ENCODE measurements at regions not wholly inside any gene's neighbourhood (a gene's known extent, or its start where the extent isn't known, plus 50 kb on each side); places are given as distances from the start of the nearest gene placed in this dataset.

DNA sequence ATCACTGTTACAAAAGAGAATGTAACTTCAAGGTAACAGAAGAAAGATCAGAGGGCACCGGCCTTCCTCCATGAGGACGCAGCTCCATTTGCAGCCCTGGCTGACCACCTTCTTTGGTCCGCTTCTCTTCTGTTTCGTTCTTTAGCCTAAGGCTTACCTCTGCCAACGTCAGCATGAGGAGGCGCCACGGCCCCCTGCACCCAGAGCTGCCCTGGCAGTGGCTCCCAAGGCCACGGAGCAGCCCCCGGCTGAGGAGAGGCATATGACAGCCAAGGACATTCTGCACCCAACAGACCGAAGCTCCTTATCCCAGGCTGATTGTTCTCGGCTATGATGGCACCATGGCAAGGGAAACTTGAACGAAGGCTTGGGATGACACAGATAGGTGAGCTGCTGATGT is 250.3 kb downstream of the TOMM20 start:
- TF ChIP-seq, protein P1, sequence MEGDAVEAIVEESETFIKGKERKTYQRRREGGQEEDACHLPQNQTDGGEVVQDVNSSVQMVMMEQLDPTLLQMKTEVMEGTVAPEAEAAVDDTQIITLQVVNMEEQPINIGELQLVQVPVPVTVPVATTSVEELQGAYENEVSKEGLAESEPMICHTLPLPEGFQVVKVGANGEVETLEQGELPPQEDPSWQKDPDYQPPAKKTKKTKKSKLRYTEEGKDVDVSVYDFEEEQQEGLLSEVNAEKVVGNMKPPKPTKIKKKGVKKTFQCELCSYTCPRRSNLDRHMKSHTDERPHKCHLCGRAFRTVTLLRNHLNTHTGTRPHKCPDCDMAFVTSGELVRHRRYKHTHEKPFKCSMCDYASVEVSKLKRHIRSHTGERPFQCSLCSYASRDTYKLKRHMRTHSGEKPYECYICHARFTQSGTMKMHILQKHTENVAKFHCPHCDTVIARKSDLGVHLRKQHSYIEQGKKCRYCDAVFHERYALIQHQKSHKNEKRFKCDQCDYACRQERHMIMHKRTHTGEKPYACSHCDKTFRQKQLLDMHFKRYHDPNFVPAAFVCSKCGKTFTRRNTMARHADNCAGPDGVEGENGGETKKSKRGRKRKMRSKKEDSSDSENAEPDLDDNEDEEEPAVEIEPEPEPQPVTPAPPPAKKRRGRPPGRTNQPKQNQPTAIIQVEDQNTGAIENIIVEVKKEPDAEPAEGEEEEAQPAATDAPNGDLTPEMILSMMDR (IDR thresholded peaks at IDR 0.05), result no peak
- H3K27ac ChIP-seq, result no peak overlapping the region
- no peak overlapping the region for H3K4me3 ChIP-seq
- no peak for DNase-seq (ENCODE audit: low spot score)

DNA sequence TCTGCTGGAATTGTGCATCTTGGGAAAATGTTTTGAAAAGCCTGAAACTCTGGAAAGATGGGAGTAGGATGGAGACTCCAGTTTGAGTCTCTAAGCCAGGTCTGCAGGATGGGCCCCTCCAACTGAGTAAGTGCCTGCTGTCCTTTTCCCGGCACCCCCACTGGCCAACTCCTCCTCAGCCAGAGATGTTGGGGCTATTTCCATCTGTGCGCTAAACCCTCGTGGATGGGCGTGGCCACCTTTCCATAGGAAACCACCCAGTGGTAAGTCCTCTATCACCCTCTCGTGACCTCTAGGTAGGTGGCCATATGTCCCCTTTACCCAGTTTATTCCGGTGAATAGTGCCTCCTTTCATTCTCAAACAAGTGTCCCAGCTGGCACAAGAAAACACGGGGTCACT is 250.9 kb downstream of the TOMM20 start:
- DNase-seq (ENCODE audit: low spot score), result no peak
- Histone ChIP-seq H3K27ac (no peak overlapping the region), H3K4me3 (no peak overlapping the region)
- TF ChIP-seq, protein P1 (IDR thresholded peaks at IDR 0.05), result no peak

DNA sequence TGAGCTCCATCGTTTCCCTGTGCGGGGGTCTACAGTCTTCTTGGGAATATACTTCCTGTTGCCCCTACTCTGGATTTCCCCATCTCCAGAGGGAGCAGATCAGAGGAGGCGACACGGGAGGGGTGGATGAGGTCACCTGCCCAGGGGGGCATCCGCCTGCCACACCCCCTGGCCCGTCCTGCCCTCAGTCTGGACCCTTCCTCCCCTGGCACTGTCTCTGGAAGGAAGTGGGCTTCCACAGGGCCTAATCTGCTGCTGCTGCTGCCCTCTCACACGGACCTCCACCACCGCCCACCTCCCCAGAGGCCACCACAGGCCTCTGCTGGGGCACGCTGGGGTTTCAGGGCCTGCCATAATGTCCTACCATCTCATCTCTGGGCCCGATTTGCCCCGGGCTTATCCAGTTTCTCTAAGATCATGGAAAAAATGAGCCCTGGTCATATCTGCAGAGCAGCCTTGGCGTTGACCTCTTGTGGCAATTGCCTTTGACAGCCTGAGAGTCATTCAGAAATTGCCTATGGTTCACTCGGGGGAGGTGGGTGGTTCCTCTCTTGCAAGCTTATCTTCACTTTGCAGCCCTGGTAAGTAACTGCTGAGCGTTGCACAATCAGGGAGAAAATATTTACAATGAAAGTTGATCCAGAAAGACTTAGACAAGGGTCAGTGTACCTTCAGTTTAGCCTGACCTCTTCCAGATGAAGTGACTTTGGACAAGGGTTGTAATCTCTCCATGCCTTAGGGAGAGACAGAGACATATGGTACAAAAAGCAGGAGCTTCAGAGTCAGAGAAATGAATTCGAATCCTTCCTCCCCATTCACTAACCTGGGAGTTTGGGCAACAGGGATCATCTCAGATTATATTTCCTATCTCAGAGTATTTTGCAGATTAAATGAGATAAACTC is 252.4 kb downstream of the TOMM20 start:
- TF ChIP-seq, protein P1 (IDR thresholded peaks at IDR 0.05), result no peak
- DNase-seq (ENCODE audit: low spot score), result no peak
- Histone ChIP-seq H3K4me3 (no peak overlapping the region), H3K27ac (peak overlapping the region in 1 of 2 donors; percentile 13)

DNA sequence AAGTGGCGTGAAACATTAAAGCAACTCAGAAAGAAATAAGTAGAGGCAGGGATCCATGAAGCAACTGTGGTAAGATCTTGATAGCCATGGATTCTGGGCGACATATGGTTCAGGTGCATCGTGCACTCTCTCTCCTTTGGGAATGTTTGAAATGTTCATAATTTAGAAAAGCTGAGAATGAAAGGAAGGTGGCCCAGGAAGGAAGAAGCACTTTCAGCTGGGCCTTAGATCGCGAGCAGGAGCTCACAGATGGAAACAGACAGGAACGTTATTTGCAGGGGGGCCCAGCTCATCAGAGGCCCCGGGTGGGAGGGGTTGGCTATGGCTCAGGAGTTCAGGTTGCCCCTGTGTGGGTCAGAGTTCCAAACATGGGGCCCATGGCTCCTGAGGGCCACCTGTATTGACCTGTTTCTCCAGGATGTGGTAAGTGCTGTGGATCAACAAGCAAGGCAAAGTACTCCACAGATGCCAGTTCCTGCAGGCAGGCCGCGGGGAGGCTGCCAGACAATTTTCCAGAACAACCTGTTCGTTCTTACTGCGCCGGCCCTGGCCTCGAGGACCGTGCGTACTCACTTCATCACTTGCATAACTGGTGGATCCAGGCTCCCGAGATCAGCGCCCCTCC is 253.2 kb downstream of the TOMM20 start:
- TF ChIP-seq, protein P1 (IDR thresholded peaks at IDR 0.05), result no peak
- no peak for DNase-seq (ENCODE audit: low spot score)
- Histone ChIP-seq H3K4me3 (no peak overlapping the region), H3K27ac (no peak overlapping the region)

DNA sequence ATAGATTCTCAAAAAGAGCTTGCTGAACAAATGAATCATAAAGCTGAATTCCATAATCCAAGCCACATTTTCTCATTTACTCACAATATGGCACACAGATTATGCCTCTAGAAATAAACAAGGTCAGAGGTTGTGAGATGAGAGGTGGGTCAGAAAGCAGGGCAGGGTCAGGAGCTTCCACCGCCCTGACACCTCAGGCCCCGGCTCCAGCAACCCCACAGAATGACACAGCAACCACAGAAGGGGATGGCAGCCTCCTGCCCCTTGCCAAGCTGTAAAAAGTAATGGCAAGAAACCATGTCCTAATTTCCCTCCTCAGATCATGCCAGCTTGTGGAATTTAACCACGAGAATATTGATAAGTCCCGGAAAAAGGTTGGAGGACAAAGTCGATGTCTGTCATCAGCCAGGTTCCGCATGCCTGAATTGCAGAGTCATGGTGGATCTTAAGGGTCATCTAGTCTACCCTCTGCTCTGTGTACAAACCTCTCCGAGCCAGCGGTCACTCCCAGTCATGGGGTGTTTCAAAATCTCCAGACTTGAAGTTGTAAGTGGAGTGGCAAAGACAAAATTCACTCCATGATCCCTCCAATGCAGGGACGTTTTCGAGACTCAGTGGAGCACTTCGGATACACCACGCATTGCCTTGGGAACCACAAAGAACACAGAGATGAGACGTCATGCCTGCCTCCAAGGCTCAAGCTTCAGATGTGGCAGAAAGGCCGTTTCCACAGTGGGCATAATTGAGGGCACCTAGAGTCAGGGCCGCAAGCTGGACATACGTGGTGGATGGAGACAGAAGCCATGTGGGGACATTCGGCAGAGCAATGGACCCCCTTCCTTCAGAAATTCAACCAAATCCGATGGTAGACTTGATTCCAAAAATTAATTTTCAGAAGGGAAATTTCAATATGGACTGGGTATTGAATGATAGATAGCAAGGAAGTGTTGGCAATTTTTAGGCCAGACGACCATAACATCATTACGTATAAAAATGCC is 254.0 kb downstream of the TOMM20 start:
- TF ChIP-seq, protein P1 (IDR thresholded peaks at IDR 0.05), result no peak
- H3K4me3 ChIP-seq, result no peak overlapping the region
- H3K27ac ChIP-seq, result no peak overlapping the region
- DNase-seq (ENCODE audit: low spot score), result no peak

DNA sequence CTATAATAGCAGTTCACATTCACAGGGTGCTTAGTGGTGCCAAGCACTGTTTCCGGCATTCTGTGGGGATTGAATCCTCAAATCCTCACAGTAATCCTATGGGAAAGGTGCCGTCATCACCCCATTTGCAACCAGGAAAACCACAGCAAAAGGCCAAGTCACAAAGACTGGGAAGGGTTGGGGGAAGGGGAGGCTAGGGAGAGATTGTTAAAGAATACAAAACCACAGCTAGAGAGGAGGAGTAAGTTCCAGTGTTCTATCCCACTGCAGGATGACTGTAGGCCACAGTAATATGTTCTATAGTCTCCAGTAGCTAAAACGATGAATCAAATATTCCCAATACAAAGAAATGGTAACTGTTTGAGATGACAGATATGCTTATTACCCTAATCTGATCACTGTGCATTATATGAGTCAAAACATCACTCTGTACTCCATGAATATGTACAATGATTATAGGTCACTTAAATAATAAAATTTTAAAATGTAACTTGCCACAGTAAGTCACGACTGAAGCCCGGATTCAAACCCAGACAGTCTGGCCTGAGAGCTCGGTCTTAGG is 256.8 kb downstream of the TOMM20 start:
- TF ChIP-seq, protein P1 (IDR thresholded peaks at IDR 0.05), result no peak
- DNase-seq (ENCODE audit: low spot score), result no peak
- Histone ChIP-seq H3K27ac (no peak overlapping the region), H3K4me3 (no peak overlapping the region)
